Mesendoderm (in vitro differentiated cells): ENCODE measurements at regions not wholly inside any gene's neighbourhood (a gene's known extent, or its start where the extent isn't known, plus 50 kb on each side); places are given as distances from the start of the nearest gene placed in this dataset.

Experiments
- DNase-seq: peaks from one replicate; pipeline ENCODE4 v3.0.0; 2013
- H2AK5ac ChIP-seq: 2 replicates; pipeline ENCODE4 v1.6.1; 2013; ENCODE audit warnings: low read length, inconsistent platforms
- H2BK120ac ChIP-seq: 2 replicates; pipeline ENCODE4 v1.6.1; 2013; ENCODE audit warnings: low read depth, mild to moderate bottlenecking, low read length, moderate library complexity, mixed read lengths
- H2BK15ac ChIP-seq: replicated peaks from 2 replicates; pipeline ENCODE4 v1.6.1; 2013; ENCODE audit warnings: low read depth, mild to moderate bottlenecking, moderate library complexity
- H2BK5ac ChIP-seq: 2 replicates; pipeline ENCODE4 v1.6.1; 2013; ENCODE audit warnings: low read length, inconsistent platforms
- H3K18ac ChIP-seq: 2 replicates; pipeline ENCODE4 v1.6.1; 2013; ENCODE audit warnings: mild to moderate bottlenecking, low read length, mixed read lengths
- H3K23ac ChIP-seq: one replicate; pipeline ENCODE4 v1.6.1; 2013; ENCODE audit warnings: low read length
- H3K27ac ChIP-seq: 2 replicates; pipeline ENCODE4 v1.5.1; 2013; ENCODE audit warnings: low read depth, mild to moderate bottlenecking, inconsistent platforms, low read length, moderate library complexity
- H3K27me3 ChIP-seq: 2 replicates; pipeline ENCODE4 v1.6.1; 2013; ENCODE audit warnings: low read length, control low read depth, mild to moderate bottlenecking, inconsistent platforms; ENCODE audit not compliant: insufficient read depth, poor library complexity
- H3K36me3 ChIP-seq: 2 replicates; pipeline ENCODE4 v1.6.1; 2013; ENCODE audit warnings: low read length, inconsistent platforms; ENCODE audit not compliant: control insufficient read depth, insufficient read depth
- H3K4ac ChIP-seq: one replicate; pipeline ENCODE4 v1.6.1; 2013; ENCODE audit warnings: low read depth, mild to moderate bottlenecking, low read length, moderate library complexity
- H3K4me1 ChIP-seq: 2 replicates; pipeline ENCODE4 v1.6.1; 2013; ENCODE audit warnings: low read depth, low read length, inconsistent platforms; ENCODE audit not compliant: control insufficient read depth
- H3K4me2 ChIP-seq: 2 replicates; pipeline ENCODE4 v1.6.1; 2013; ENCODE audit warnings: low read length
- H3K4me3 ChIP-seq: 2 replicates; pipeline ENCODE4 v1.5.1; 2013; ENCODE audit warnings: mild to moderate bottlenecking, low read length
- H3K56ac ChIP-seq: one replicate; pipeline ENCODE4 v1.6.1; 2013; ENCODE audit warnings: low read length
- H3K79me1 ChIP-seq: 2 replicates; pipeline ENCODE4 v1.6.1; 2013; ENCODE audit warnings: low read length, inconsistent platforms
- H3K79me2 ChIP-seq: 2 replicates; pipeline ENCODE4 v1.6.1; 2013; ENCODE audit warnings: mild to moderate bottlenecking, low read length; ENCODE audit not compliant: control insufficient read depth, insufficient read depth
- H3K9ac ChIP-seq: 2 replicates; pipeline ENCODE4 v1.6.1; 2013; ENCODE audit warnings: low read length, inconsistent platforms
- H4K5ac ChIP-seq: one replicate; pipeline ENCODE4 v1.6.1; 2013; ENCODE audit warnings: low read length
- H4K8ac ChIP-seq: one replicate; pipeline ENCODE4 v1.6.1; 2013; ENCODE audit warnings: low read depth, mild to moderate bottlenecking, control low read depth, low read length, moderate library complexity
- WGBS: extraction: QIAGEN DNeasy Blood & Tissue Kit; methylation state at CpG from one replicate; pipeline ENCODE4 v1.1.7; 2013; ENCODE audit warnings: low lambda C conversion rate, missing lambda C conversion rate; ENCODE audit not compliant: insufficient coverage; ENCODE audit errors: extremely low coverage; 5-methylcytosine and 5-hydroxymethylcytosine counted together

GRCh38 chr6:147119310-147119709 is 84.9 kb upstream of the STXBP5 start:
- Histone ChIP-seq H3K18ac (no peak overlapping the region), H4K8ac (no peak overlapping the region), H3K23ac (no peak overlapping the region), H3K4ac (no peak overlapping the region), H3K27ac (no peak overlapping the region), H3K79me1 (no peaks in the 10 kb centered on the region), H4K5ac (no peak overlapping the region), H2BK5ac (no peak overlapping the region), H3K4me1 (no peaks in the 10 kb centered on the region), H2BK120ac (no peak overlapping the region), H3K4me2 (no peak overlapping the region), H3K36me3 (no peaks in the 10 kb centered on the region), H3K79me2 (no peaks in the 10 kb centered on the region), H2AK5ac (no peak overlapping the region), H3K27me3 (no peaks in the 10 kb centered on the region), H3K4me3 (no peak overlapping the region), H3K56ac (no peak overlapping the region), H3K9ac (no peak overlapping the region), H2BK15ac (no peak overlapping the region)
- no peak for DNase-seq
- WGBS, result 100% methylated on average over 1 of the region's 4 CpGs

- no CpG with 5 or more reads among the region's 1 CpG for WGBS
Observed at GRCh38 chr6:147122823-147123222, 81.4 kb upstream of the STXBP5 start.

GRCh38 chr6:147126618-147127022 is 77.6 kb upstream of the STXBP5 start:
- Histone ChIP-seq H4K8ac (no peak overlapping the region), H2BK5ac (no peak overlapping the region), H3K4me3 (no peak overlapping the region), H3K79me2 (no peaks in the 10 kb centered on the region), H3K36me3 (no peaks in the 10 kb centered on the region), H3K4me1 (no peaks in the 10 kb centered on the region), H3K79me1 (no peaks in the 10 kb centered on the region), H3K23ac (no peak overlapping the region), H2AK5ac (no peak overlapping the region), H3K27ac (no peak overlapping the region), H2BK120ac (no peak overlapping the region), H3K4ac (no peak overlapping the region), H4K5ac (no peak overlapping the region), H3K18ac (no peak overlapping the region), H3K27me3 (no peaks in the 10 kb centered on the region), H3K56ac (no peak overlapping the region), H3K9ac (no peak overlapping the region), H3K4me2 (no peak overlapping the region), H2BK15ac (no peak overlapping the region)
- WGBS, result no CpG with 5 or more reads among the region's 6 CpGs
- DNase-seq, result peak; percentile 26

More at GRCh38 chr6:147122823-147123222, 81.4 kb upstream of the STXBP5 start:
- Histone ChIP-seq H2BK120ac (no peak overlapping the region), H3K9ac (no peak overlapping the region), H4K5ac (no peak overlapping the region), H4K8ac (no peak overlapping the region), H2BK15ac (no peak overlapping the region), H3K36me3 (no peaks in the 10 kb centered on the region), H3K79me2 (no peaks in the 10 kb centered on the region), H3K27ac (no peak overlapping the region), H3K23ac (no peak overlapping the region), H3K56ac (no peak overlapping the region), H3K4ac (no peak overlapping the region), H3K4me1 (no peaks in the 10 kb centered on the region), H3K27me3 (no peaks in the 10 kb centered on the region), H3K4me3 (no peak overlapping the region), H2AK5ac (no peak overlapping the region), H3K18ac (no peak overlapping the region), H3K4me2 (no peak overlapping the region), H2BK5ac (no peak overlapping the region), H3K79me1 (no peaks in the 10 kb centered on the region)
- no peak for DNase-seq

GRCh38 chr6:147127587-147127986 is 76.6 kb upstream of the STXBP5 start:
- no peaks in the 10 kb centered on the region for H3K36me3 ChIP-seq
- no peak overlapping the region for H2BK5ac ChIP-seq
- H3K27ac ChIP-seq, result no peak overlapping the region
- no peak overlapping the region for H4K5ac ChIP-seq
- no peak overlapping the region for H3K4me3 ChIP-seq
- H3K4me1 ChIP-seq, result no peaks in the 10 kb centered on the region
- DNase-seq, result no peak
- no peaks in the 10 kb centered on the region for H3K27me3 ChIP-seq
- H3K4me2 ChIP-seq, result no peak overlapping the region
- no CpG with 5 or more reads among the region's 2 CpGs for WGBS
- no peak overlapping the region for H3K56ac ChIP-seq
- no peak overlapping the region for H2BK120ac ChIP-seq
- H3K4ac ChIP-seq, result no peak overlapping the region
- H3K18ac ChIP-seq, result no peak overlapping the region
- no peak overlapping the region for H4K8ac ChIP-seq
- no peak overlapping the region for H3K23ac ChIP-seq
- H3K9ac ChIP-seq, result no peak overlapping the region
- no peaks in the 10 kb centered on the region for H3K79me2 ChIP-seq
- H3K79me1 ChIP-seq, result no peaks in the 10 kb centered on the region
- no peak overlapping the region for H2BK15ac ChIP-seq
- no peak overlapping the region for H2AK5ac ChIP-seq

GRCh38 chr6:147128056-147128455 is 76.2 kb upstream of the STXBP5 start:
- Histone ChIP-seq H2BK5ac (no peak overlapping the region), H3K27me3 (no peaks in the 10 kb centered on the region), H3K4me3 (no peak overlapping the region), H4K5ac (no peak overlapping the region), H3K27ac (no peak overlapping the region), H3K9ac (no peak overlapping the region), H3K36me3 (no peaks in the 10 kb centered on the region), H3K4ac (no peak overlapping the region), H4K8ac (no peak overlapping the region), H3K4me2 (no peak overlapping the region), H3K56ac (no peak overlapping the region), H3K79me1 (no peaks in the 10 kb centered on the region), H3K23ac (no peak overlapping the region), H3K79me2 (no peaks in the 10 kb centered on the region), H2BK120ac (no peak overlapping the region), H2AK5ac (no peak overlapping the region), H3K4me1 (no peaks in the 10 kb centered on the region), H3K18ac (no peak overlapping the region), H2BK15ac (no peak overlapping the region)
- WGBS, result no CpG with 5 or more reads among the region's 2 CpGs
- no peak for DNase-seq

- Histone ChIP-seq H3K27ac (no peak overlapping the region), H3K4me3 (no peak overlapping the region)
Observed at GRCh38 chr6:147131532-147132128, 72.6 kb upstream of the STXBP5 start.

More at GRCh38 chr6:147131532-147132128, 72.6 kb upstream of the STXBP5 start:
- no peak overlapping the region for H2BK5ac ChIP-seq
- no peak overlapping the region for H2BK120ac ChIP-seq
- H2AK5ac ChIP-seq, result no peak overlapping the region
- no peak overlapping the region for H4K8ac ChIP-seq
- no peaks in the 10 kb centered on the region for H3K36me3 ChIP-seq
- no peaks in the 10 kb centered on the region for H3K79me2 ChIP-seq
- no peak overlapping the region for H4K5ac ChIP-seq
- no peaks in the 10 kb centered on the region for H3K4me1 ChIP-seq
- H3K18ac ChIP-seq, result no peak overlapping the region
- DNase-seq, result peak; percentile 28
- no peak overlapping the region for H3K9ac ChIP-seq
- no peak overlapping the region for H3K23ac ChIP-seq
- no peak overlapping the region for H3K4me2 ChIP-seq
- H2BK15ac ChIP-seq, result no peak overlapping the region
- H3K56ac ChIP-seq, result no peak overlapping the region
- H3K79me1 ChIP-seq, result no peaks in the 10 kb centered on the region
- H3K27me3 ChIP-seq, result no peaks in the 10 kb centered on the region
- H3K4ac ChIP-seq, result no peak overlapping the region
